Left renal cortex interstitium (tissue), 4 donors: ENCODE measurements at regions not wholly inside any gene's neighbourhood (a gene's known extent, or its start where the extent isn't known, plus 50 kb on each side); places are given as distances from the start of the nearest gene placed in this dataset.

ENCODE experiments used
- DNase-seq, 4 donors: peaks; one replicate each; pipeline ENCODE4 v3.0.0-alpha.2; 2013; ENCODE audit warnings: low read depth in 4 of 4, low spot score in 2 of 4, missing footprints in 1 of 4

DNA sequence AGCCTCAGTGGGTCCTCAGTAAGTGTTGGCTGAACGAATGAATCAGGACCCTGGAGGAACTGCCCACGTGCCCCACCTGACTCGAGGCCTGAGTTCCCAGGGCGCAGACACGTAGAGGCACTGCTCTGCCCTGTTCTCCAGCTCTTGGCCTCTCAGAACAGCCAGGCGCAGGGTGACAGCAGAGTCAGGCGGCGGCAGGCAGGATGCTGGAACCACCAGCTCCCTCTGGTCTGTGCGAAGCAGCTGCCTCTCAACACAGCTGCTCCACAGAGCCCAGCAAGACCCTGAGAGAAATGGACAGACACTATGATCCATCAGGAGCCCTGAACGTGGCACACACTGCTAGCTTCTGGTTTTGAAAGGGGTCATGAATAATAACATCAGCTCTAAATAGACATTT lies 53.1 kb upstream of the BCO1 start:
- no peak for DNase-seq

DNA sequence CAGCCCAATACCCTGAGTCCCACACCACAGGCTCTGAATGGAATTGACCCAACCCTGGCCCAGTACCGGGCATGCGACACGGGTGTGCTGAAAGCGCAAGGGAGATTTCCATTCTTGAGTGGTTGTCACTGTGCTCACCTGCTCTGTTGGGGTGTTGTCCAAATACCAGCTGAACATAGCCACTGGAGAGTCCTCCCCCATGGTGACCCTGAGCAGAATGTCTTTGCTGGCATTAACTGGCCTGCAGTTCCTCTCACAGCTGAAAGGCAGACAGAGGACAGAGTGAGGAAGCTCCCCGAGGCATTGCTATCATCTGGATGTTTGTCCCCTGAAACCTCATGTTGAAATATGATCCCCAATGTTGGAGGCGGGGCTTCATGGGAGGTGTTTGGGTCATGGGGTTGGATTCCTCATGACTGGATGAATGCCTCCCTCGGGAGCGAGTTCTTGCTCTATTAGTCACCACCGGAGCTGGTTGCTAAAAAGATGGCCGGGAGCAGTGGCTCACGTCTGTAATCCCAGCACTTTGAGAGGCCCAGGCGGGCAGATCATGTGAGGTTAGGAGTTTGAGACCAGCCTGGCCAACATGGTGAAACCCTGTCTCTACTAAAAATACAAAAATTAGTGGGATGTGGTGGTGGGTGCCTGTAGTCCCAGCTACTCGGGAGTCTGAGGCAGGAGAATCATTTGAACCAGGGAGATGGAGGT lies 57.3 kb upstream of the BCO1 start:
- DNase-seq: peak; percentile 65 to 86 (median 67)

DNA sequence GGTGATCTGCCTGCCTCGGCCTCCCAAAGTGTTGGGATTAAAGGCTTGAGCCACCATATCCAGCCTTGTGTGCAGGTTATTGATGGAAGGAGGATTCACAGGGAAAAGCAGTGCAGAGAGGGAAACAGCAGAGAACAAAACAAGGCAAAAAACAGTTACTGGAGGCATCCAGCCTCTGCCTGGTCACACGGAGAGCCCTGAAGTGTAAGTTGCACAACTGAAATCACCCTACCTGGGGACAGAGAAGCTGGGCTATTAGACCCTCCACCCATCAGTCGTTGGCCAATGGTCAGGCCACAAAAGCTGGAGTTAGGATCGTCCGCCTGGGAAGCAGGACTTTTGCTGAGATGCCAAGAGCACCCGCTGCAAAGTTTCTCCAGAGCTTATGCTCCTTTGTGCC lies 57.9 kb upstream of the BCO1 start:
- no peak for DNase-seq

DNA sequence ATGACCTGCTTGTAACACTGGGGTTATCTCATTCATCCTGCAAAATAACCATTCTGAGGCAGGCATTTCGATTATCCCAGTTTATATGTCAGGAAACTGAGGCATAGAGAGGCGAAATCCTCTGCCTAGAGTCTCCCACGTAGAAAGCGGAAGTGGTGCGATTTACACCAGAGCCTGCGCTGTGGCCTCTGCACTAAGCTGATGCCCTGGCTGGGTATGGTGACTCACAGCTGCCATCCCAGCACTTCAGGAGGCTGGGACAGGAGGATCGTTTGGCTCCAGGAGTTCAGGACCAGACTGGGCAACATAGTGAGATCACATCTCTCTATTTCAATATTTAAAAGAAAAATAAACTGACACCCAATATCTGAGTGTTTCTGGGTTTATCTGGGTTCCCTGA lies 59.3 kb upstream of the BCO1 start:
- DNase-seq: no peak

DNA sequence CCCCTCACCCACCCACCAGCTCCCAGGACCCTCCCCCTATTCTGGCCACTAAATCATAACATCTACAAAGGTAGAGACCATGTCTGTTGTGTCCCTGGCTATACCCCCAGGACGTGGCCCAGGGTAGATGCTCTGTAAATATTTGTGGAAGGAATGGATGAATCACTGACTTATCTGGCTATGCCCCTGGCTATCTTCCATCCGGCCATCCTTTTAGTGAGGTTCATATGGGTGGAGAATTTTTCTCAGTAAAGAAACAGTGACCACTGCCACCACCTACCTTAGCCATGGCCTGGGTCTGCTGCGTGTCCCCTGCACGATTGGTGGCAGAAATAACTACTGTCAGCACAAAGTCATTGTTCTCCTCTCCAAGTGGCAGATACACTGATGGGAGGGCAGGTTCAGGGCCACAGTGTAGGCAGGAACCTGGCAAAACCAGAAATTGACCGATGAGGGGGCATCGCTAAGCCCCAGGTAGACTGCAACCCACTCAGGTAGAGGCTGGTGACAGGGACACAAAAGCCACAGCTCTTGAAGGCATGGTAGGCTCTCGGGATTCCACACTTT lies 63.1 kb upstream of the BCO1 start:
- no peak for DNase-seq

DNA sequence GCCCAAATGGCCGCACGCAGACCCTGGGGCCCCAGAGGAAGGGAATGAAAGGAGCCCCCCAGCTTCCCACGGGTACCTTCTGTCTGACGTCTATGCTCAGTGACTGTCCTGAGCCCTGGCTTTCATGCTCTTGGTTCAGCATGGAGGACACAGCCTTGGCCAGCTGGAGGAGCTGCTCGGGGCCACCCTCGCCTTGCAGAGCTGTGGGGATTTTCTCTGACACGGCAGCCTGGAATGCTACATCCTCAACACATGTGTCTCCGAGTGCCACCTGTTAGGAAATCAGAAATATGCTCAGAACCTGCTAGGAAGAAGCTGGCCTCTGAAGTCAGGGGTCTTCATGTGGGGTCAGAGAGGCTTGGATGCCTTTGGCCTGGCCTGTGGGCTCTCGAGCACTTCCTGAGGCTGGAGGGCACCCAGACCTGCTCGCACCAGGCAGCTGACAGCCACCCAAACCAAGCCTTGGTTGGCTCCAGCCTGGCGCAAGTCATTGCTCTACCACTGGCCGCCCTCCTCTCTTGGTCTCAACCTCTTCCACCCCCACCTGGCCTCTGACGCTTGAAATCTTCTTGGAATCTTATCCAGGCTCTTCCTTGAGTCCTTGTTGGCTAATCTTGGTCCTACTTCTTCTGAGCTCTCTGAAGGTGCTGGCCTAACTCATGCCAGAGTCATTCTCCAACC lies 63.7 kb upstream of the BCO1 start:
- DNase-seq: no peak

DNA sequence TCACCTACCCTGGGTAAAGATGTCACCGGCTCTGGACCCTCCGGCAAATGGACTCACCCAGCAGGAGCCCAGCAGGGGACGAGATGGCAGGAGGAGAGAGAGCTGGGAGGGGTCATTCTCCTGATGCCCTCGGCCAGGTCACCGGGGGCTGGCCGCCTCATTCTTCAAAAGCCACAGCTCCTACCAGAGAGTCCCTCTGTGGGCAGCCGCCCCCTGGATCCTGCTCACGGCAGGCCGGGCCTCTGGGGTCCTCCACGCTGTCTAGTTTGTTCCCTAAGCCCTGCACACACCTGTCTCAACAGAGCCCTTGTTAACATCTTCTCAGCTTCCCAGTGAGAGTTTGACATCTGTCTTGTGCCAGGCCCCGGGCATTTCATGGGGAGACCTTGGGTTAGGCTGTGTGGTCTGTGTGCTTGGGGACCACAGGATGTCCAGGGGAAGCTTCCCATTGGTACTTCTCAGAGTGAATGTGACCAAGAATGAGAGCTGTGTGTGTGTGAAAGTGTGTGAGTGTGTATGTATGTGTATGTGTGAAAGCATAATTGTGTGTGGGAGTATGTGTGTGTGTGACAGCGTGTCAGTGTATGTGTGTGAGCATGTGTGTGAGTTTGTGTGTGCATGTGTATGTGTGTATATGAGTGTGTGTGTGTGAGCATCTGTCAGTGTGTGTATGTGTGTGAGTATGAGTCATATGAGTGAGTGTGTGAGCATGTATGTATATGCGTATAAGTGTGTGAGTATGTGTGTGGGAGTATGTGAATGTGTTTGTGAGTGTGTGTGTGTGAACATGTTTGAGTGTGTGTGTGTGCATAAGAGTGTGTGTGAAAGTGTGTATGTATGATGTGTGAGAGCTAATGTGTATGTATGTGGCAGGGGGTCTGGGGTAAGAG lies 65.5 kb upstream of the BCO1 start:
- no peak for DNase-seq

DNA sequence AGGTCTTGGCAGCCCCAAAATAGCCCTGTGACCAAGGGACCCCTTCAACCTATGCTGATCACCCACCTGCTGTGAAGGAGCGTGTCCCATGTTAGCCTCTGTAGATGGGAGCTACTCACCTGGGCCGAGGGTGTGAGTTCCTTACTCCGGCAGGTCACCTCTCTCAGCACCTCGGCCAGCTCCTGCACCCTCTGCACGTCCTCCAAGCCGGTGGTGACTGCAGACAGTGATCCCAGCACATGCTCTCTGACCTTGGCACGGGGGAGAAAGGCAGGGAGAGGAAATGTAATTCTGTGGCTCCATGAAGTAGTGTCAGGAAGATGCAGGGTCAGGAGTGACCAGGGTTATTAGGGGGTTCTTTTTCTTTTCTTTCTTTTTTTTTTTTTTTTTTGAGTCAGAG lies 67.7 kb upstream of the BCO1 start:
- peak in 1 of 4 donors; percentile 12 for DNase-seq

DNA sequence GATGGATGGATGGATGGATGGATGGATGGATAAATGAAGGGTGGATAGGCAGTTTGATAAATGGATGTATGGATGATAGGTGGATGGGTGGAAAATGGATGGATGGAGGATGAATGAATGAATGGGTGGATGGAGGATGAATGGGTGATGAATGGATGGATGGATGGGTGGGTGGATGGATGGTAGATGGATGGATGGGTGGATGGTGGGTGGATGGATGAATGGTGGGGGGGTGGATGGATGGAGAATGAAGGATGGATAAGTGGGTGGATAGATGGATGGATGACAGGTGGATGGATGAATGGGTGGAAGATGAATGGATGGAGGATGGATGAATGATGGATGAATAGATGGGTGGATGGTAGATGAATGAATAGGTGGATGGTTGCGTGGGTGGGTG lies 70.1 kb upstream of the BCO1 start:
- DNase-seq: no peak

DNA sequence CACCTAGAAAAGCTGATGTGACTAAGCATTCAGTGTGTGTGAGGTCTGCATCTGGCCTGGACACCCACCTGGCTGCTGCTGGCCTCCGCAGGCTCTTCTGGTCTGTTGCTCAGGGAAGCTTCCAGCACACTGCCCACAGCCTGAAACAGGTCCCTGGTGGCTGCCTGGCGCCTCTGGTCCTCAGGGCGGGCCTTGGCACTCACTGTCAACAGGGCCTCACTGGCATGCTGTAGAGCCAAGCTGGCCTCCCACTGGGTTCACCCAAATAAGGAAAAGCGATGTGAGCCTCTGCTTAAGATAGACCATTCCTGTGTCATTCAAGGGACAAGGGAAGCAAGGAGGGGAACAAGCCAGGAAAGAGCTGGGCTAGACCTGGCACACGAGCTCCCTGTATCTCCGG lies 70.6 kb upstream of the BCO1 start:
- no peak for DNase-seq

DNA sequence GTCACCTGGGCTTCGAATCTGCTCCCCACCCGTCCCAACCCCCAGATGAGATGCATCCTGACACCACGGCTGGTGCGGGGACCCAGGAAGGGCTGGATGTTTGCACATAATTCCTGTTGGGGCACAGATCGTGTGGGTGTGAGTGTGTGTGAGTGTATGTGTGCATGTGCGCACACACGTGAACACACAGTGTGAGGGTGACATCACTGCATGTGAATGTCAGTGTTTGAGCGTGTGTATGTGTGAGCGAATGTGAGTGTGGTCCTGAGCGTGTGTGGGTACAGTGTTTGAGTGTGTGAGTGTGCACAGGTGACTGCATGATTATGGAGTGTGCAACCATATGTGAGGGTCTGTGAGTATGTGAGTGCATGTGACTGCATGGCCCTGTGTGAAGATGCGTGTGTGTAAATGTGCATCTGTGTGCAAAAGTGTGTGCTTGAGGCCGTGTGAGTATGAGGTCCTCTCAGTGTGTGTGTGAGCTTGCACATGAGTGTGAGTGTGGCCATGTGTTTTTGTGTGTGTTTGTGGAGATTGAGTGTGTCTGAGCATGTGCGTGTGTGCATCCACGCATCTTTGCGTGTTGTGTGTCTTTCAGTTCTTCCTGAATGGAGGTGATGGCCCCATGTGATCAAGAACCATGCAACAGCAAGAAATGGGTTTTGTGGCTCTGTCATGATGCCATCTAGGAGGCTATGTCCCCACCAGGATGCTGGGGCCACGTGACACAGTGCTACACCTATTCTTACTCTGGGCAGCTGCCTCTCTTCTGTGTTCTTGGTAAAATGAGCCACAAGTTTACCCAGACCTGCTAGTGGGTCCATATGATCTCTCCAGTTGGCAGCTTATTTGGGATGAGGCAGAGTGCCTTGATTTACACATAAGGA lies 70.5 kb upstream of the GCSH start:
- DNase-seq: no peak

DNA sequence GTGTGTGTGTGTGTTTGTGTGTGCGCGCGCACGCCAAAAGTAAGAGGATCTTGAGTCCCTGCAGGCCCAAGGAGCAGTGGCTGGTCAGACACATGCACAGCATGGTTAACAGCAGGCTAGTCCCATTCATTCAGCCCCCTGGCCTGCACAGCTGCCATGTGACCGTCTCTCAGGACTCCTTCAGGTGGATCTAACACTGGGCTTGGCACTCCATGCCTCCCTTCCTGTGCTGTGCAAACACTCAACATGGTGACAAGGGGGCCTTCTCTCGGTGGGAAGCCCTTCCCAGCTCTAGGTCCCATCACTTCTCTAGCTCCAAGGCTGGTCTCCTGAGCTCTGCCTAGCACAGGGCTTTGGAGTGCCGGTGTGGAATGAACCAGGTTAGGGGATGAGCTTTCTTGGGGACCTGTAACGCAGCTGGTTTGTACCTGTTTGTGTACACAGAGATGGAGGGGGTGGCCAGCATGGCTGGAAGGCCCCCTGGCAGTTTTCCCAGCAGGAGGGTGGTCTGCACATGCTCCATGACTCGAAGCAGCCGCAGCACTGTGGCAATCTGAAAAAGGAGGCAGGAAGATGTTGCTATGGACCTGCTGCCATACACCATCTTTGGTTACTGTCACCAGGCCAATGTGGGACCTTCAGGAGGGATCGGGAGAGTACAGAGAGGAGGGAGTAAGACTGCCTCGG lies 69.4 kb upstream of the GCSH start:
- DNase-seq: no peak

DNA sequence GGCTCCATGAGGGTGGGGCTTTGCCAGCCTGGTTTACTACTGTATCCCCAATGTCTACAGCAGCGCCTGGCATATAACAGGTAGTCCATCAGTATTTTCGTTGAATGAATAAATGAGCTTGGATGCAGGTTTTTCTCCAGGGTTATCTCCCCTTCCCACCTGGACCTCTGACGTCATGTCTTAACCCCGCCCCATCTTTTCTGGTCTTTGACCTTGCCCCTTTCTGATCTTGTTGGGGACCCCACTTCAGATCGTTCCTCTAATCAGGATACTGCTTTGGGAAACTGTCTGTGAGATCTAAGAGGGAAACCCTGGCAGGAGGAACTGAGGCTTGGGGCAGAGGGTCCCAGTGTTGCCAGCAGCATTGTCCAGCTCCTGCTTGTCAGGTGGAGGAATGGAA lies 68.8 kb upstream of the GCSH start:
- no peak for DNase-seq

DNA sequence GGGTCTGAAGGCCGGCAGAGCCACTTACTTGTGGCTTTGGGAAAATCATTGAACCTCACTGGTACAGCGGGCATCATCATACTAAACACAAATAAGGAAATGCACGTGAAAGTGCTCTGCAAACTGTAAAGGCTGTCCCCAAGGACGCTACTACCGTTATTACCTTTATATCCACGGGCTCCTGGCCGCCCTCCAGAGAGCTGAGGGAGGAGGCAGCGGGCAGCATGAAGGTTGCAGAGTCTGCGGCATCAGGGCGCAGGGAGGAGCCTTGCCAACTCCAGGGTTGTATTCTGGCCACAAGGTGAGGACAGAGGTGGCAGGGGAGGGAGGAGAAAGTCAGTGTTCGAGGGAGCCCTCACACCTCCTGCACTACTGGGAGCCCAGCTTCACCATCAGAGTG lies 68.3 kb upstream of the GCSH start:
- DNase-seq: no peak

DNA sequence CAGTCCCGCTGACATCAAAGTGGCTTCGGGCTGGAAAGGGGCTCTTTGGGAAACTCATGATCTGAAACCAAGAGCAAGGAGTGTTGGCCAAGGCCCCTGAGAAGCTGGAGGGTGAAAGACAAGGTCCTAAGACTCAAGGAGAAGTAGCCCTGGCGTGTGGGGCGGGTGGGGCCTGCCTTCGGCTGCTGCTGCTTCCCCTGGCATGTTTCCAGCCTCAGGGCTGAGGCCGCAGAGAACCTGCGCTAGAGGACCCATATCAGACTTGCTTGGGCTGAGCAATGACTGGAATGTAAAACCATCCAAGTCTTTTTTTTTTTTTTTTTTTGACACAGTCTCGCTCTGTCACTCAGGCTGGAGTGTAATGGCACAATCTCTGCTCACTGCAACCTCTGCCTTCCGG lies 67.5 kb upstream of the GCSH start:
- DNase-seq: no peak

DNA sequence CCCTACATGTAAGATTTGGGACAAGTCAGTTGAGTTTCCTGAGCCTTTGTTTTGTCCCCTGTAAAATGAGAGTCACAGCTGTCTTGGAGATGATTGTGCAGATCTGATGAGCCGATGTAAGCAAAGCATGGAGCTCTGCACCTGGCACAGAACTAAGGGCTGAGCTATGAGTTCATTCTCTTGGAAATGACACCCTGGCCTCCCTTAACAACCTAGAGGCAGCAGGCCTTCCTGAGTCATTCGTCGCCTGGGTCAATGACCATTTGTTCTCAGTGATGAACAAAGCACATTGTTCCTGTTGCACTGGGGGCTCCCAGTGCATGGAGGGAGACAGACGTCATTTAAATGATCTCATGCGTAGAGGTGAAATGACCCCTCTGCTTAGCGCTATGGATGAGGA lies 62.8 kb upstream of the GCSH start:
- DNase-seq: no peak

DNA sequence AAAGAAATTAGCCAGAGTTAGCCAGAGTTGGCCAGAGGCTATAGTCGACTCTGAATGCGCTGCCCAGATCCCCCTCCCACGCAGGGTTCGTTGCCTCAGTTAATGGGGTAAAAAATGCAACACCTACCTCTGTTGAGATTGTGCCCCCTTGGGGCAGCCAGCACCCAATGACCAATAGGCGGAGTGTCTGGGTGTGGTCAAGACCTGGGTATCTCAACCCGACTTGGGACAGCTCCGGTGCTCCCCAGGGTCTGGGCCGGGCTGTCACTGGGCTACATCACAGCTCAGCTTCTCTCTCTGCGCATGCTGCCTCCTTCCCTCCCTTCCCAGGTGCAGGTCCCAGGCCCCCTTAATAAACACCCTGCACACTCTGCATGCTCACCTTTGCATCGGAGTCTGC lies 59.6 kb upstream of the GCSH start:
- DNase-seq: no peak

DNA sequence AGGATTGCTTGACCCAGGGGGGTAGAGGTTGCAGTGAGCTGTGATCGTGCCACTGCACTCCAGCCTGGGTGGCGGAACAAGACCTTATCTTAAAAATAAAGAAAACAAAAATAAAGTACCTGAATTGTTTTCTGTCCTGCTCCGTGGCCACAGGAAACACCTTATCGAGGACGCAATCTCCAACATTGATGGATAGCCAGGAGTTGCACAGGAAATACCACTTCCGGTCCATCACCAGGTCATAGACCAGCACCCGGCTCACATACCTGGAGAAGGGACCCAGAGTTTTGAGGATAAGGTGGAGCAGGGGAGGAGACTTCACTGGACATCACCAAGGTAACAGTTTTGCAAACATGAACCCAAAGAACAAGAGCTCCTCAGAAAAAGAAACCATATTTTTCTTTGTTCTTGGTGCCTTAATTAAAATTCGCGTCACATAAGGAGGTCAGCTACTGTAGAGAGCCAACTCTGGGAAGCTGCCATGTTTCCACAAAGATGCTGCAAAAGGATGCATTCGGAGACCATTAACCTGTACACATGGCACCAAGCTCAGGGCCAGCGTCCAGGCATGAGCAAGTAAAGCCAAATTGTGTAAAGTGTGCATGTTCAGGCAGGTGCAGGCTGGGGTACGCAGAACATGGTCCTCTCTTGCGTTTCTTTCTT lies 55.6 kb upstream of the GCSH start:
- DNase-seq: no peak

DNA sequence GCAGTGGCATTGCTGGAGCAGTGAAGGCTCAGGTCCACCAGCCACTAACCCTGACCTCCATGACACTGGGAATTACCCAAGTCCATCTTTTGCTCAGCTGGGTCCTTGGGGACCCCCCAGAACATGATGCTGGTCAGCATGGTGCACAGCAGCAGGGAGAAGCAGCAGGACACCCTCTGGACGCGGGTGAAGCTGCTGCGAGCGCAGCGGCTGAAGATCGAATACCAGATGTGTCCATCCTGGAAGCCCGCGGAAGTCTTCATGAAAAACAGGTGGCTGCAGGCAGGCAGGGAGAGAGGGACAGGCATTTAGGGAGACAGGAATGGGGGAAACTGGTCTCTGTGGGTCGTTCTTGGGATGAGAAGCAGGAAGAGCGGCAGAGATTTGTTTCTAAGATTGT lies 53.4 kb upstream of the GCSH start:
- DNase-seq: no peak
